Endothelial cell of umbilical vein (primary cell): ENCODE measurements at regions not wholly inside any gene's neighbourhood (a gene's known extent, or its start where the extent isn't known, plus 50 kb on each side); places are given as distances from the start of the nearest gene placed in this dataset.

Experiments used
- POLR2A ChIP-seq: IDR thresholded peaks from 2 replicates; pipeline ENCODE4 v1.6.1; 2012; ENCODE audit warnings: low read depth, mild to moderate bottlenecking, control low read depth, low read length
- POLR2AphosphoS5 ChIP-seq: IDR thresholded peaks from 2 replicates; pipeline ENCODE4 v1.6.1; 2012; ENCODE audit warnings: low read depth, mild to moderate bottlenecking, control low read depth, low read length, moderate library complexity; ENCODE audit not compliant: insufficient read depth
- TF ChIP-seq, protein P1 (sequence below), 2 donors: IDR thresholded peaks; 1 replicate in 1 of 2; 2 replicates in 1 of 2; pipeline ENCODE4 v1.5.1; 2011; ENCODE audit warnings: low read length in 2 of 2, mild to moderate bottlenecking in 2 of 2, moderate library complexity in 2 of 2, control low read depth in 1 of 2, inconsistent platforms in 1 of 2, low read depth in 1 of 2; ENCODE audit not compliant: insufficient read depth in 1 of 2; ENCODE audit errors: extremely low read depth in 1 of 2

- TF ChIP-seq POLR2AphosphoS5 (no peak), POLR2A (no peak)
- TF ChIP-seq, protein P1, sequence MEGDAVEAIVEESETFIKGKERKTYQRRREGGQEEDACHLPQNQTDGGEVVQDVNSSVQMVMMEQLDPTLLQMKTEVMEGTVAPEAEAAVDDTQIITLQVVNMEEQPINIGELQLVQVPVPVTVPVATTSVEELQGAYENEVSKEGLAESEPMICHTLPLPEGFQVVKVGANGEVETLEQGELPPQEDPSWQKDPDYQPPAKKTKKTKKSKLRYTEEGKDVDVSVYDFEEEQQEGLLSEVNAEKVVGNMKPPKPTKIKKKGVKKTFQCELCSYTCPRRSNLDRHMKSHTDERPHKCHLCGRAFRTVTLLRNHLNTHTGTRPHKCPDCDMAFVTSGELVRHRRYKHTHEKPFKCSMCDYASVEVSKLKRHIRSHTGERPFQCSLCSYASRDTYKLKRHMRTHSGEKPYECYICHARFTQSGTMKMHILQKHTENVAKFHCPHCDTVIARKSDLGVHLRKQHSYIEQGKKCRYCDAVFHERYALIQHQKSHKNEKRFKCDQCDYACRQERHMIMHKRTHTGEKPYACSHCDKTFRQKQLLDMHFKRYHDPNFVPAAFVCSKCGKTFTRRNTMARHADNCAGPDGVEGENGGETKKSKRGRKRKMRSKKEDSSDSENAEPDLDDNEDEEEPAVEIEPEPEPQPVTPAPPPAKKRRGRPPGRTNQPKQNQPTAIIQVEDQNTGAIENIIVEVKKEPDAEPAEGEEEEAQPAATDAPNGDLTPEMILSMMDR (IDR thresholded peaks at IDR 0.05; ENCODE audit: extremely low read depth in 1 of 2, insufficient read depth in 1 of 2, low read depth in 1 of 2, low read length in 2 of 2), result no peak
Observed at GRCh38 chr19:31818798-31819105, 469.5 kb upstream of the TSHZ3 start.
